Thyroid gland (tissue), 4 donors: ENCODE measurements at regions not wholly inside any gene's neighbourhood (a gene's known extent, or its start where the extent isn't known, plus 50 kb on each side); places are given as distances from the start of the nearest gene placed in this dataset.

Source experiments
- DNase-seq, 2 donors: peaks; one replicate each; pipeline ENCODE4 v3.0.0-alpha.2; 2019
- H3K27ac ChIP-seq, 3 donors: fragments of 200-600 bp; sonication (generic); 1 replicate in 2 of 3; 2 replicates in 1 of 3; pipeline ENCODE4 v1.5.1; 2016 to 2019; ENCODE audit warnings: mild to moderate bottlenecking in 1 of 3, moderate library complexity in 1 of 3
- H3K27me3 ChIP-seq: fragments of 200-600 bp; sonication (generic); one replicate; pipeline ENCODE4 v1.5.1; 2019
- H3K36me3 ChIP-seq, 2 donors: fragments of 200-600 bp; sonication (generic); one replicate each; pipeline ENCODE4 v1.5.1; 2016 to 2019
- H3K4me1 ChIP-seq, 2 donors: fragments of 200-600 bp; sonication (generic); one replicate each; pipeline ENCODE4 v1.5.1; 2017 to 2019
- H3K4me3 ChIP-seq, 3 donors: fragments of 200-600 bp; sonication (generic); replicated peaks in 1 of 3; 1 replicate in 2 of 3; 2 replicates in 1 of 3; pipeline ENCODE4 v1.5.1; 2016; ENCODE audit warnings: mild to moderate bottlenecking in 1 of 3
- H3K9me3 ChIP-seq: fragments of 200-600 bp; sonication (generic); one replicate; pipeline ENCODE4 v1.5.1; 2017
- CTCF ChIP-seq, 6 experiments: fragments of 200-600 bp in 3 of 6; fragments of 450-650 bp in 3 of 6; sonication (generic) in 3 of 6; IDR thresholded peaks; one replicate each; pipeline ENCODE4 v1.5.1; 2016 to 2019; ENCODE audit warnings: antibody characterized with exemption in 6 of 6, mild to moderate bottlenecking in 2 of 6, inconsistent platforms in 1 of 6, moderate library complexity in 1 of 6
- POLR2A ChIP-seq, 2 donors: fragments of 450-650 bp; IDR thresholded peaks; one replicate each; pipeline ENCODE4 v1.6.1; 2017; ENCODE audit warnings: antibody characterized with exemption in 2 of 2, mild to moderate bottlenecking in 2 of 2, moderate library complexity in 1 of 2
- WGBS, 2 donors: methylation state at CpG; one replicate each; pipeline ENCODE4 v1.1.5; 2017; 5-methylcytosine and 5-hydroxymethylcytosine counted together
- intact Hi-C: fragments of 100-400 bp; cut with DNase I; formaldehyde crosslinking; loops from one replicate; pipeline ENCODE4 v1.15.1; 2023

GRCh38 chr13:76025392-76025791 is 389.3 kb downstream of the LMO7 start:
- Histone ChIP-seq H3K36me3 (no peaks in the 10 kb centered on the region), H3K9me3 (no peaks in the 10 kb centered on the region), H3K4me3 (no peak overlapping the region), H3K27ac (no peak overlapping the region), H3K4me1 (no peaks in the 10 kb centered on the region), H3K27me3 (no peaks in the 10 kb centered on the region)
- intact Hi-C loops = loop anchor here (10.0 kb wide), 1 partner anchor 141 kb away; no protein-coding TSS in a partner anchor
- TF ChIP-seq POLR2A (IDR thresholded peaks at IDR 0.05) (no peak), CTCF (IDR thresholded peaks at IDR 0.05) (no peak)
- no peak for DNase-seq
- 95 to 97% methylated on average over 6 of the region's 6 CpGs for WGBS, 2 donors

- Histone ChIP-seq H3K9me3 (no peaks in the 10 kb centered on the region), H3K27ac (no peak overlapping the region), H3K4me3 (no peak overlapping the region), H3K4me1 (no peaks in the 10 kb centered on the region), H3K27me3 (no peaks in the 10 kb centered on the region), H3K36me3 (no peaks in the 10 kb centered on the region)
- 81 to 96% methylated on average over 1 of the region's 1 CpG for WGBS, 2 donors
- TF ChIP-seq CTCF (IDR thresholded peaks at IDR 0.05) (no peak), POLR2A (IDR thresholded peaks at IDR 0.05) (no peak)
- intact Hi-C loops = loop anchor here (10.0 kb wide), 1 partner anchor 139 kb away; no protein-coding TSS in a partner anchor
- no peak for DNase-seq
Observed at GRCh38 chr13:76024151-76024550, 388.0 kb downstream of the LMO7 start.

GRCh38 chr13:76023652-76024051 is 387.5 kb downstream of the LMO7 start:
- intact Hi-C loops = loop anchor here (10.0 kb wide), 1 partner anchor 139 kb away; no protein-coding TSS in a partner anchor
- no peak overlapping the region for H3K4me3 ChIP-seq
- H3K27ac ChIP-seq = no peak overlapping the region
- no peak for DNase-seq
- H3K4me1 ChIP-seq = no peaks in the 10 kb centered on the region
- no peaks in the 10 kb centered on the region for H3K9me3 ChIP-seq
- 82 to 93% methylated on average over 2 of the region's 2 CpGs for WGBS, 2 donors
- no peaks in the 10 kb centered on the region for H3K27me3 ChIP-seq
- no peaks in the 10 kb centered on the region for H3K36me3 ChIP-seq
- TF ChIP-seq CTCF (IDR thresholded peaks at IDR 0.05) (no peak), POLR2A (IDR thresholded peaks at IDR 0.05) (no peak)

- H3K9me3 ChIP-seq = no peaks in the 10 kb centered on the region
- TF ChIP-seq POLR2A (IDR thresholded peaks at IDR 0.05) = no peak
- no peak for TF ChIP-seq CTCF (IDR thresholded peaks at IDR 0.05)
- H3K36me3 ChIP-seq = no peaks in the 10 kb centered on the region
- DNase-seq = no peak
- no peaks in the 10 kb centered on the region for H3K27me3 ChIP-seq
- intact Hi-C loops = loop anchor here (10.0 kb wide), 1 partner anchor 136 kb away; no protein-coding TSS in a partner anchor
- no peaks in the 10 kb centered on the region for H3K4me1 ChIP-seq
- no peak overlapping the region for H3K4me3 ChIP-seq
- no peak overlapping the region for H3K27ac ChIP-seq
- 93 to 94% methylated on average over 4 of the region's 4 CpGs for WGBS, 2 donors
Observed at GRCh38 chr13:76020421-76020955, 384.4 kb downstream of the LMO7 start.

GRCh38 chr13:76019421-76020044 is 383.4 kb downstream of the LMO7 start:
- Histone ChIP-seq H3K27me3 (no peaks in the 10 kb centered on the region), H3K36me3 (no peaks in the 10 kb centered on the region), H3K4me1 (peaks cover 0 to 1% of the 10 kb centered on the region in 2 donors), H3K27ac (no peak overlapping the region), H3K9me3 (no peaks in the 10 kb centered on the region), H3K4me3 (no peak overlapping the region)
- intact Hi-C loops = loop anchor here (10.0 kb wide), 1 partner anchor 135 kb away; no protein-coding TSS in a partner anchor
- 80 to 81% methylated on average over 21 of the region's 21 CpGs for WGBS, 2 donors
- no peak for DNase-seq
- TF ChIP-seq POLR2A (IDR thresholded peaks at IDR 0.05) = no peak
